GM12878 (cell line): ENCODE measurements at regions not wholly inside any gene's neighbourhood (a gene's known extent, or its start where the extent isn't known, plus 50 kb on each side); places are given as distances from the start of the nearest gene placed in this dataset.
"Not testable (repeated sequence)": the region's sequence is repeated elsewhere in the genome, so short reads cannot be mapped to it uniquely, and the experiment has no call there.

Experiments
- EED ChIP-seq: sonication (generic); IDR thresholded peaks from 2 replicates; pipeline ENCODE4 v1.6.1; 2016; ENCODE audit warnings: antibody characterized with exemption, low read depth
- ESRRA ChIP-seq: IDR thresholded peaks from 2 replicates; pipeline ENCODE4 v1.6.1; 2012; ENCODE audit warnings: mild to moderate bottlenecking, low read length, improper control_type of control experiment
- EZH2 ChIP-seq: IDR thresholded peaks from 2 replicates; pipeline ENCODE4 v1.6.1; 2012; ENCODE audit warnings: low read depth, mild to moderate bottlenecking, control low read depth, inconsistent platforms, low read length, borderline replicate concordance; ENCODE audit not compliant: control insufficient read depth
- FOXK2 ChIP-seq: fragments of 450-650 bp; IDR thresholded peaks from 2 replicates; pipeline ENCODE4 v1.6.1; 2017; ENCODE audit warnings: mild to moderate bottlenecking, moderate library complexity
- NR2C2 ChIP-seq: IDR thresholded peaks from 2 replicates; pipeline ENCODE4 v1.6.1; 2011; ENCODE audit warnings: borderline replicate concordance, low read depth; ENCODE audit not compliant: control insufficient read depth, insufficient read length
- POLR2A ChIP-seq: IDR thresholded peaks from 2 replicates; pipeline ENCODE4 v1.6.1; 2011; ENCODE audit warnings: low read depth, mild to moderate bottlenecking, low read length
- POLR2AphosphoS5 ChIP-seq: IDR thresholded peaks from 2 replicates; pipeline ENCODE4 v1.6.1; 2011; ENCODE audit warnings: mild to moderate bottlenecking, low read length, inconsistent platforms
- YY1 ChIP-seq: IDR thresholded peaks from 2 replicates; pipeline ENCODE4 v1.6.1; 2011; ENCODE audit warnings: low read depth, mild to moderate bottlenecking, low read length
- TF ChIP-seq, protein P1 (sequence below), 3 experiments: IDR thresholded peaks in 2 of 3; conservative IDR thresholded peaks in 1 of 3; 2 replicates each; pipeline ENCODE4 v1.5.1; 2011; ENCODE audit warnings: low read depth in 3 of 3, low read length in 3 of 3, mild to moderate bottlenecking in 3 of 3, control low read depth in 2 of 3, moderate library complexity in 2 of 3, inconsistent platforms in 1 of 3, mixed read lengths in 1 of 3; ENCODE audit not compliant: control insufficient read depth in 2 of 3, insufficient read depth in 1 of 3; ENCODE audit errors: extremely low read depth in 1 of 3
- TF ChIP-seq, protein P2 (sequence below): IDR thresholded peaks from 2 replicates; pipeline ENCODE4 v1.6.1; 2012; ENCODE audit warnings: low read depth, low read length, improper control_type of control experiment
- TF ChIP-seq, protein P3 (sequence below): IDR thresholded peaks from 2 replicates; pipeline ENCODE4 v1.6.1; 2012; ENCODE audit warnings: low read depth, low read length, improper control_type of control experiment
- TF ChIP-seq, protein P4 (sequence below): IDR thresholded peaks from 2 replicates; pipeline ENCODE4 v1.6.1; 2012; ENCODE audit warnings: improper control_type of control experiment, low read depth, low read length; ENCODE audit not compliant: insufficient replicate concordance
- TF ChIP-seq, protein P5 (sequence below): fragments of 450-650 bp; IDR thresholded peaks from 2 replicates; pipeline ENCODE4 v1.6.1; 2016; ENCODE audit warnings: mild to moderate bottlenecking, moderate library complexity, borderline replicate concordance

DNA sequence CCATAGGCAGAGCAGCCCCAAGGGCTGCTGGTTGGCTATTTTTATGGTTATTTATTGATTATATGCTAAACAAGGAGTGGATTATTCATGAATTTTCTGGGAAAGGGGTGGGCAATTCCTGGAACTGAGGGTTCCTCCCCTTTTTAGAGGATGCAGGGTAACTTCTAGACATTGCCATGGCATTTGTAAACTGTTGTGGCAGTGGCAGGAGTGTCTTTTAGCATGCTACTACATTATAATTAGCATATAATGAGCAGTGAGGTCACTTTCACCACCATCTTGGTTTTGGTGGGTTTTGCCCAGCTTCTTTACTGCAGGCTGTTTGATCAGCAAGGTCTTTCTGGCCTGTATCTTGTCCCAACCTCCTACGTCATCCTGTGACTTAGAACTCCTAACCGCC, 112.2 kb downstream of the RHOU start:
- TF ChIP-seq EED, NR2C2, POLR2A, ESRRA, EZH2, POLR2AphosphoS5, FOXK2, YY1: not testable (repeated sequence)
- TF ChIP-seq, protein P1, sequence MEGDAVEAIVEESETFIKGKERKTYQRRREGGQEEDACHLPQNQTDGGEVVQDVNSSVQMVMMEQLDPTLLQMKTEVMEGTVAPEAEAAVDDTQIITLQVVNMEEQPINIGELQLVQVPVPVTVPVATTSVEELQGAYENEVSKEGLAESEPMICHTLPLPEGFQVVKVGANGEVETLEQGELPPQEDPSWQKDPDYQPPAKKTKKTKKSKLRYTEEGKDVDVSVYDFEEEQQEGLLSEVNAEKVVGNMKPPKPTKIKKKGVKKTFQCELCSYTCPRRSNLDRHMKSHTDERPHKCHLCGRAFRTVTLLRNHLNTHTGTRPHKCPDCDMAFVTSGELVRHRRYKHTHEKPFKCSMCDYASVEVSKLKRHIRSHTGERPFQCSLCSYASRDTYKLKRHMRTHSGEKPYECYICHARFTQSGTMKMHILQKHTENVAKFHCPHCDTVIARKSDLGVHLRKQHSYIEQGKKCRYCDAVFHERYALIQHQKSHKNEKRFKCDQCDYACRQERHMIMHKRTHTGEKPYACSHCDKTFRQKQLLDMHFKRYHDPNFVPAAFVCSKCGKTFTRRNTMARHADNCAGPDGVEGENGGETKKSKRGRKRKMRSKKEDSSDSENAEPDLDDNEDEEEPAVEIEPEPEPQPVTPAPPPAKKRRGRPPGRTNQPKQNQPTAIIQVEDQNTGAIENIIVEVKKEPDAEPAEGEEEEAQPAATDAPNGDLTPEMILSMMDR (IDR thresholded peaks at IDR 0.05 in 2 of 3, conservative IDR thresholded peaks at IDR 0.05 in 1 of 3; ENCODE audit: control insufficient read depth in 2 of 3, extremely low read depth in 1 of 3, insufficient read depth in 1 of 3, low read depth in 3 of 3, low read length in 3 of 3) = not testable (repeated sequence)
- TF ChIP-seq, protein P2, sequence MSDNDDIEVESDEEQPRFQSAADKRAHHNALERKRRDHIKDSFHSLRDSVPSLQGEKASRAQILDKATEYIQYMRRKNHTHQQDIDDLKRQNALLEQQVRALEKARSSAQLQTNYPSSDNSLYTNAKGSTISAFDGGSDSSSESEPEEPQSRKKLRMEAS = not testable (repeated sequence)
- TF ChIP-seq, protein P3, sequence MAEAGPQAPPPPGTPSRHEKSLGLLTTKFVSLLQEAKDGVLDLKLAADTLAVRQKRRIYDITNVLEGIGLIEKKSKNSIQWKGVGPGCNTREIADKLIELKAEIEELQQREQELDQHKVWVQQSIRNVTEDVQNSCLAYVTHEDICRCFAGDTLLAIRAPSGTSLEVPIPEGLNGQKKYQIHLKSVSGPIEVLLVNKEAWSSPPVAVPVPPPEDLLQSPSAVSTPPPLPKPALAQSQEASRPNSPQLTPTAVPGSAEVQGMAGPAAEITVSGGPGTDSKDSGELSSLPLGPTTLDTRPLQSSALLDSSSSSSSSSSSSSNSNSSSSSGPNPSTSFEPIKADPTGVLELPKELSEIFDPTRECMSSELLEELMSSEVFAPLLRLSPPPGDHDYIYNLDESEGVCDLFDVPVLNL = not testable (repeated sequence)
- TF ChIP-seq, protein P4, sequence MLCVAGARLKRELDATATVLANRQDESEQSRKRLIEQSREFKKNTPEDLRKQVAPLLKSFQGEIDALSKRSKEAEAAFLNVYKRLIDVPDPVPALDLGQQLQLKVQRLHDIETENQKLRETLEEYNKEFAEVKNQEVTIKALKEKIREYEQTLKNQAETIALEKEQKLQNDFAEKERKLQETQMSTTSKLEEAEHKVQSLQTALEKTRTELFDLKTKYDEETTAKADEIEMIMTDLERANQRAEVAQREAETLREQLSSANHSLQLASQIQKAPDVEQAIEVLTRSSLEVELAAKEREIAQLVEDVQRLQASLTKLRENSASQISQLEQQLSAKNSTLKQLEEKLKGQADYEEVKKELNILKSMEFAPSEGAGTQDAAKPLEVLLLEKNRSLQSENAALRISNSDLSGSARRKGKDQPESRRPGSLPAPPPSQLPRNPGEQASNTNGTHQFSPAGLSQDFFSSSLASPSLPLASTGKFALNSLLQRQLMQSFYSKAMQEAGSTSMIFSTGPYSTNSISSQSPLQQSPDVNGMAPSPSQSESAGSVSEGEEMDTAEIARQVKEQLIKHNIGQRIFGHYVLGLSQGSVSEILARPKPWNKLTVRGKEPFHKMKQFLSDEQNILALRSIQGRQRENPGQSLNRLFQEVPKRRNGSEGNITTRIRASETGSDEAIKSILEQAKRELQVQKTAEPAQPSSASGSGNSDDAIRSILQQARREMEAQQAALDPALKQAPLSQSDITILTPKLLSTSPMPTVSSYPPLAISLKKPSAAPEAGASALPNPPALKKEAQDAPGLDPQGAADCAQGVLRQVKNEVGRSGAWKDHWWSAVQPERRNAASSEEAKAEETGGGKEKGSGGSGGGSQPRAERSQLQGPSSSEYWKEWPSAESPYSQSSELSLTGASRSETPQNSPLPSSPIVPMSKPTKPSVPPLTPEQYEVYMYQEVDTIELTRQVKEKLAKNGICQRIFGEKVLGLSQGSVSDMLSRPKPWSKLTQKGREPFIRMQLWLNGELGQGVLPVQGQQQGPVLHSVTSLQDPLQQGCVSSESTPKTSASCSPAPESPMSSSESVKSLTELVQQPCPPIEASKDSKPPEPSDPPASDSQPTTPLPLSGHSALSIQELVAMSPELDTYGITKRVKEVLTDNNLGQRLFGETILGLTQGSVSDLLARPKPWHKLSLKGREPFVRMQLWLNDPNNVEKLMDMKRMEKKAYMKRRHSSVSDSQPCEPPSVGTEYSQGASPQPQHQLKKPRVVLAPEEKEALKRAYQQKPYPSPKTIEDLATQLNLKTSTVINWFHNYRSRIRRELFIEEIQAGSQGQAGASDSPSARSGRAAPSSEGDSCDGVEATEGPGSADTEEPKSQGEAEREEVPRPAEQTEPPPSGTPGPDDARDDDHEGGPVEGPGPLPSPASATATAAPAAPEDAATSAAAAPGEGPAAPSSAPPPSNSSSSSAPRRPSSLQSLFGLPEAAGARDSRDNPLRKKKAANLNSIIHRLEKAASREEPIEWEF = not testable (repeated sequence)
- TF ChIP-seq, protein P5, sequence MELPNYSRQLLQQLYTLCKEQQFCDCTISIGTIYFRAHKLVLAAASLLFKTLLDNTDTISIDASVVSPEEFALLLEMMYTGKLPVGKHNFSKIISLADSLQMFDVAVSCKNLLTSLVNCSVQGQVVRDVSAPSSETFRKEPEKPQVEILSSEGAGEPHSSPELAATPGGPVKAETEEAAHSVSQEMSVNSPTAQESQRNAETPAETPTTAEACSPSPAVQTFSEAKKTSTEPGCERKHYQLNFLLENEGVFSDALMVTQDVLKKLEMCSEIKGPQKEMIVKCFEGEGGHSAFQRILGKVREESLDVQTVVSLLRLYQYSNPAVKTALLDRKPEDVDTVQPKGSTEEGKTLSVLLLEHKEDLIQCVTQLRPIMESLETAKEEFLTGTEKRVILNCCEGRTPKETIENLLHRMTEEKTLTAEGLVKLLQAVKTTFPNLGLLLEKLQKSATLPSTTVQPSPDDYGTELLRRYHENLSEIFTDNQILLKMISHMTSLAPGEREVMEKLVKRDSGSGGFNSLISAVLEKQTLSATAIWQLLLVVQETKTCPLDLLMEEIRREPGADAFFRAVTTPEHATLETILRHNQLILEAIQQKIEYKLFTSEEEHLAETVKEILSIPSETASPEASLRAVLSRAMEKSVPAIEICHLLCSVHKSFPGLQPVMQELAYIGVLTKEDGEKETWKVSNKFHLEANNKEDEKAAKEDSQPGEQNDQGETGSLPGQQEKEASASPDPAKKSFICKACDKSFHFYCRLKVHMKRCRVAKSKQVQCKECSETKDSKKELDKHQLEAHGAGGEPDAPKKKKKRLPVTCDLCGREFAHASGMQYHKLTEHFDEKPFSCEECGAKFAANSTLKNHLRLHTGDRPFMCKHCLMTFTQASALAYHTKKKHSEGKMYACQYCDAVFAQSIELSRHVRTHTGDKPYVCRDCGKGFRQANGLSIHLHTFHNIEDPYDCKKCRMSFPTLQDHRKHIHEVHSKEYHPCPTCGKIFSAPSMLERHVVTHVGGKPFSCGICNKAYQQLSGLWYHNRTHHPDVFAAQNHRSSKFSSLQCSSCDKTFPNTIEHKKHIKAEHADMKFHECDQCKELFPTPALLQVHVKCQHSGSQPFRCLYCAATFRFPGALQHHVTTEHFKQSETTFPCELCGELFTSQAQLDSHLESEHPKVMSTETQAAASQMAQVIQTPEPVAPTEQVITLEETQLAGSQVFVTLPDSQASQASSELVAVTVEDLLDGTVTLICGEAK = not testable (repeated sequence)
